GM21529 (cell line): ENCODE measurements at regions not wholly inside any gene's neighbourhood (a gene's known extent, or its start where the extent isn't known, plus 50 kb on each side); places are given as distances from the start of the nearest gene placed in this dataset.
"Not testable (repeated sequence)": the region's sequence is repeated elsewhere in the genome, so short reads cannot be mapped to it uniquely, and the experiment has no call there.

ENCODE experiments used
- ATAC-seq: cut with Tn5 transposase; IDR thresholded peaks from one replicate; pipeline ENCODE4 v1.9.1; 2021; ENCODE audit not compliant: unreplicated experiment

DNA sequence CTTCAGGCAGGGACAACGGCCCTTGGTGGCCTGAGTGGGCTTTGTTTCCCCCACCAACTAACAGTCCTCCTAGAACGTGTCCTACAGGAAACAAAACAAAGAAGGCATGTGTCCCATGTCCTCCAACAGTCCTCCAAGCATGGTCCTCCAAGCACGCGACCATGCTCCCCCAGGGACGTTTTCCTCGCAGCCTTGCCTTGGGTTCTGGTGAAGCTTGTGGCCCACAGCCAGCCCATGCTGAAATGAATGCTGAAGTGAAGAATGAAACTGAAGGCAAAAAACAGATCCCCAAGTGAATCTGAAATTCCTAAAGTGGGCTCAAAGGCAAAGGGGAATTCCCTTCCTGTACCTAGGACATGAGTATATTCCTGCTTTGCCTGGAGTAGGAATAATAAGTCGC is 176.6 kb downstream of the JCAD start:
- ATAC-seq = no peak

DNA sequence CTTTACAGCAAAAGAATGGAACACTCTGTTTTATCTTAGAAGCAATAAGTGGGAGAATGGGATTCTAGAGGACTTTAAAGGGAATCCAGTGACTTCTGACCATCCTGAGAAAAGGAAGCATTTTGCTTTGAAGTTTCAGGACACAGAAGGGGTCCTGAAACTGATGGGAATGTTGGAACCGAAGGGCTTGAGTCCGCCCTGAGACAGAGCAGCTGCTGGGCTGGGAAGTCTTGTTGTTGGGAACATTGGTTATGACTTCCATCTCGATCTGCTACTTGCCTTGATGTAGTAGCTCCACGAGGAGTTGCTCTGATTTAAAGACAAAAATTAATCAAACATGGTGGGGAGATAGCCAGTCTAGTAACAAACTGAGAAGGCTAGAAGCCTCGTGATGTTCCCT is 177.6 kb downstream of the JCAD start:
- no peak for ATAC-seq

DNA sequence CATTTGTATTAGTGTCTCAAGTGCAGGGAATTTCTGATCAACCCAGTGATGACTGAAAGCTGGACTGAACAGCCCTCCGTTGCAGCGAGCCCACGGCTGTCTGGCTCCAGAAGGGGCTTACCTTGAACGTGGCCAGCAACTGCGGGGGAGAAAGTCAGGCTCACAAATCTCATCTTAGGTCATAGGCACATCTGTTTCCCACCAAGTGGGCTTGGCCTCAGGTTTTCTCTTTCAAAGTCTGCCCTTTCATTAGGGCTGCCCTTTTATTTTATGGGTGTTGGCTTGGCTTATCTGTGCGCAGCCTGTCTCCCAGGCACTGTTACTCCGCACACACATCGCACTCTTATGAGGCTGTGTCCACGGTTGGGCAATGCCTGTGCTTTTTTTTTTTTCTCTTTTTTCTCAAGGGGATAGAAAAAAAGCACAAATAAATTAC is 178.0 kb downstream of the JCAD start:
- ATAC-seq = no peak

DNA sequence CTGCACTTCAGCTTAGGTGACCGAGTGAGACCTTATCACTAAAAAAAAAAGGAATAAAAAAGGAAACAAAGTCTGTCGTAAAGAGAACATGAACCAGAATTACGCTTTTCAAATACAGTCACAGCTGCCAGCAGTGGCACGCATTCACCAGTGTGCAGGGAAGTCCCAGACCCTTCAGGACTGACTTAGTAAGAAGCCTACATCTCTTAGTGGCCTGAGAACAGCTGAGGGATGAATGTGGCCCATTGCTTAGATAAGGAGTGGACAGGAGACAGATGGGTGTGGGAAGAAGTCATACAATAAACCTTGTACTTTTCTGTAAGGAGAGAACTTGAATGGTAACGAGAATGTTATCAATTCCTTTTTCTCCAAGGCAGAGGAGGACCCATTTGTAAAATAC is 178.5 kb downstream of the JCAD start:
- ATAC-seq = no peak

DNA sequence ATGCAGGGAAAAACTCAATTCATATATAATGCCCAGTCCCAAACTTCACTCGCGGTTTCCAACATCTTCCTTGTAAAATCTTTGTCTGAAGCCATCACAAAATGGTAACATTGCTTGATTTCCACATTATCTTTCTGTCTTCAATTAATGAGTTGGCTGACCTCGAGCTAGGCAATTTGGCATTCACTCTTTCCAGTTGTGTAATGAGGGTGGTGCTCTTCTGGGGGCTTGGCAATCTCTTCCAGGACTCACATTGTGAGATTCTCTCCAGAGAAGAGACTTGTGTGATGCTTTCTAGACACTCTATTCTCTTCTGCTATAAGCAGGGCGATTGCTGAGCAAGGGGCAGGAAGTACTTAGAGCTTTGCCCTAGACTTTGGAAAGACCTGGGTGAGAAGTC is 179.5 kb downstream of the JCAD start:
- no peak for ATAC-seq

DNA sequence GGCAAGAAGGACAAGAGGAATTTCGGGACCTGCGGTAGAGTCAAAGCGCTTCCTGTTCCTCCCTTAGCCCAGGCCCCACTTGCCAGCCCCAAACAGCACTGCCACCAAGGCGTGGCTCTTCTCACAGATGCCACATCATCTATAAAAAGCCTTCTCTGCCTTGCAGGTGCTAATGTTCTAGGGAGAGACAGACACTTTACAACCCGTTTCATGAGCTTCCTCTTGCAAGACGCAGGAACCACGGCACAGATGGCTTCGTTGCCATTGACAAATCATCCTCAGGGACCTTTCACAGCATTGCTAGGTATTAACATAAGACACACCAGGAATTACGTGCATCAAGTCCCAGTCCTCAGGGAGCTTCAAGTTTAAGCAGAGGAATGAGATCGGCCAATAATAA is 180.9 kb downstream of the JCAD start:
- no peak for ATAC-seq

DNA sequence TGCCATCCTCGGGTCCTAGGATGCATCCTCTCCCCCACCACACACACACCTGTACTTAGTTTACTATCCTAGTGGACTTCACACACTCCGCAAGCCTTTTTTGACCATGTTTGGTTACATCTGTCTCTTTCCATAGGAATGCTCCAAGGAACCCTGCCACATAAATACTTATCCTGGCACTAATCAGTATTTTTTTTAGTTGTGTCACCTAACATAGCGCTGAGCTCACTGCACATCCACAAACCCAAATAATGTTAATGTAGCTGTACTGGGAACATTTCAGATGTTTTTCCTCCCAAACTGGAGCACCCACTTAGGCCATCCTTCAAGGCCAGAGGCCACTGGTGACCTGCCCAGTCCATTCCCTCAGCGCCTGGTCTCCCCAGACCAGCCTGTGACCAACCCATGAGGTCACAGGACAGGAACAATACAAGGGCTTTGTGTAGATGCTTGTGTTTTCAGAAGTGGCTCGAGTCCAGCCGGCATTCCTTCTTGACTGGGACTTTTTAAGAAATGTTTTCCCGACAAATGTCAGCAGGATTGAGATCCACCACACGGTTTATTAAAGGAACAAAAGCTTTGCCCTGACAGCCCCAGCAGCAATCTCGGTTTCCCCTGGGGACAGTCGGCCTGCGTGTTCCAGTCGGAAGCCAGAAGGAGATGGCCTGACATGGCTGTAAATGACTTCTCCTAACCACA is 181.4 kb downstream of the JCAD start:
- ATAC-seq = no peak

DNA sequence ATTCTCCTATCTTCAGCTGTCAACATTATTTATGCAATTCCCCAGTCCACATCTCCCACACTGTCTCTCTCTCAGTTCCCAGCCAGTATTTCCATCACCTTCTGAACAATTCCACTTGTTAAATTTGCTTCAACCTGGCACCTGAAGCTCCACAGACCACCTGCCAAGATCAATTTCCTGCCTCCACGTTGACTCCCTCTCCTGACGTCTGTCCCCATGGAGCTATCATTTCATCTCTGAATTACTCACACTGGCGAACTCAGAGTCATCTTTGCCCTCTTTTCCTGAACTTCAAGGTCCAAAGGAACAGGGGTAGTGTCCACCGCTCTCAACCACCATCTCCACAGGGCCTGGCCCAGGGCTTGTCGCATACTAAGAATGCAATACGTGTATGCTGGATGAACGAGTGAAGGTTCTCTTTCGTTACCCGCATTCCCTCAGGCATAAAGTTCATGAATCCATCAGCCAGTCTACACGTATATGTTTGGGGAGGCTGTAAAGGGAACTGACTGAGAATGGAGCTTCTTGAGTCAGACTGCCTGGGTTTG is 183.3 kb downstream of the JCAD start:
- ATAC-seq = no peak

DNA sequence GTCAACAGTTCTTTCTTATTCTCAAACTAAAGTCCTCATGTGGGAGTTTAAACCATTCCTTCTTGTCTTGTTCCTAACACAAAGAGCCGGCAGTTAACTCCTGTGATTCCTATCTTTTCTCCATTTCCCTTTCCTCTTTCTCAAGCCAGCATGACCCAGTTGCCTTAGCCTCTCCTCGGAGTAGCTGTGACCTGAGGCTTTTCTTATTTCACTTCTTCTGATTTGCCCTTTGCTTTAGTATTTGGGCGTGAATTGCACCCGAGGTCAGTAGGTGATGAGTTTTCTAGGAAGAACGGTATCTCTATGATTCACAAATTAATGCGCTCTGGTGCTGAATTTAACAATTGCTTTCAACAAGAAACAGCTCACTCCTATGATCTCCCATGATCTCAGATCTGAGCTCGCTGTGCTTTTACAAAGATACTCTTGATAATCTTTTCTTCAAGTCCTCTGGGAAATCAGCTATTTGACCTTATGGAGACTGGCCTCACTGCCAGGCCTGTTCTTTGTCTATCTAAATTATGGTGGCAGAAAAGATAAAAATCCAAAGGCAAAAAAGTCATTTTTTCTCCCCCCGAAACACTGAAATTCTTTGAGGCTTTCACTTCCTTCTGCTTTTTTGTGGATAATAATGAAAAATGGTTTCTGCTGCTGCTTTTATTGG is 184.6 kb downstream of the JCAD start:
- no peak for ATAC-seq

DNA sequence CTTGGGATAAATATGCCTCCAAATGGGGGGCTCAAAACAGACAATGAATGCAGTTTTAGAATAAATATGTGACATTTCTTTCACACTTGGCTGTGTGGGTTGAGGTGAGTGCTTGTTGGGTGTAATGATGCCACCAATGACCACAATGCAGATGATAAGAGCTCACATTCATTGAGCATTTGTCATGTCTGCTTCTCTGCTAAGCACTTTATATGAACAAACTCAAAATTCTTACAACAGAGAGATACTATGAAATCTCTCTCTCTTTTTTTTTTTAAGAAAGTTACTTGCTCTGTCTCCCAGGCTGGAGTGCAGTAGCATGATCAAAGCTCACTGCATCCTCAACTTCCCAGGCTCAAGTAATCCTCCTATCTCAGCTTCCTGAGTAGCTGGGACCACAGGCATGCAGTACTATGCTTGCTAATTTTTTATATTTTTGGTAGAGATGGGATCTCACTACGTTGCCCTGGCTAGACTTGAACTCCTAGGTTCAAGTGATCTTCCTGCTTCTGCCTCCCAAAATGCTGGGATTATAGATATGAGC is 185.4 kb downstream of the JCAD start:
- ATAC-seq = no peak

DNA sequence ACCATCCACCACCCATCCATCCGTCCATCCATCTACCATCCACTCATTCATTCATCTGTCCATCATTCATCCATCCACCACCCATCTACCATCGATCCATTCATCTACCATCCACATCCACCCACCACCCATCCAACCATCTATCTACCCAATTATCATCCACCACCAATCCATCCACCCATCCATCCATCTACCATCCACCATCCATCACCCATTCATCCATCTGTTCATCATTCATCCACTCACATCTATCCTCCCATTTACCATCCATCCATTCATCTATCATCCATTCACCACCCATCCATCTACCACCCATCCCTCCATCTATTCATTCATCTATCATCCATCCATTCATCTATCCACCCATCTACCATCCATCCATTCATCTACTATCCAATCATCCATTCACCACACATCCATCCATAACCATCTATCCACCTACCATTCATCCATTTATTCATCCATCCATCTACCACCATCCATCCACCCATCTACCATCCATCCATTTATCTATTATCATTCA is 188.8 kb downstream of the JCAD start:
- no peak for ATAC-seq

DNA sequence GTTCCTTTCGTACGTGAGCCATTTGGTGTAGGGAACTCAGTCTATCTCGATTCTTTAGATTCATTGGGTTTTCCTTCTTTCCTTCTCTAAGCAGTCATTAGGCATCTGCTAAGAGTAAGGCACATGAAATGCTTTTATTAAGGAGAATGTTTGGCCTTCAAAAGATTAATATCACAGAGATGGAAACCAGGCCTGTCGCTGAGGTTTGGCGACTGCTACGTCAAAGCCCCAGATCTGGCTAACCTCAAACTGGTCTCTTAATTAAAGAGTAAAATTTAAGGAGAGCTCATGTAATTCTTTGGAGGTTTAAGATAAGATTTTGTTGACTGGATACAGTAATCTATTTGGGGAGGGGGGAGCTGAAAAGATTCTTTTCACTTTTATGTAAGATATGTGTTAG is 189.8 kb downstream of the JCAD start:
- ATAC-seq = no peak

DNA sequence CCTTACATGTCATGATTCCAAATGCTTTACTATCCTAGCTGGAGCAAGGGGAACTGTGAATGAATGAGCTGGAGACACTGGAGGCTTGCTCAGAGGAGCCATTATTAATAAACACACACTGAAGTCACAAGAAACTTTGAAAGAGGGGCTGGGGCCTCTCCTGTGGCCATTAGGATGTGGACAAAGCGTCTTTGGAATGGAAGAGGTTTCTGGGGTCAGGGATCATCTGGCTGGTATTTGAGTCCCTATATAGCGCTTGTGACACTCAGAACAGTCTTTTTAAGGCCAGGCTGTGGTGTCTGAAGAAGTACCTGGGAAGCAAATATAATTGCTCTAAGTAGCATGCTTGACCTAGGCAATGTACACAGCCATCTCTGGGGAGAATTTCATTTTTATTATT is 193.0 kb downstream of the JCAD start:
- ATAC-seq = no peak

DNA sequence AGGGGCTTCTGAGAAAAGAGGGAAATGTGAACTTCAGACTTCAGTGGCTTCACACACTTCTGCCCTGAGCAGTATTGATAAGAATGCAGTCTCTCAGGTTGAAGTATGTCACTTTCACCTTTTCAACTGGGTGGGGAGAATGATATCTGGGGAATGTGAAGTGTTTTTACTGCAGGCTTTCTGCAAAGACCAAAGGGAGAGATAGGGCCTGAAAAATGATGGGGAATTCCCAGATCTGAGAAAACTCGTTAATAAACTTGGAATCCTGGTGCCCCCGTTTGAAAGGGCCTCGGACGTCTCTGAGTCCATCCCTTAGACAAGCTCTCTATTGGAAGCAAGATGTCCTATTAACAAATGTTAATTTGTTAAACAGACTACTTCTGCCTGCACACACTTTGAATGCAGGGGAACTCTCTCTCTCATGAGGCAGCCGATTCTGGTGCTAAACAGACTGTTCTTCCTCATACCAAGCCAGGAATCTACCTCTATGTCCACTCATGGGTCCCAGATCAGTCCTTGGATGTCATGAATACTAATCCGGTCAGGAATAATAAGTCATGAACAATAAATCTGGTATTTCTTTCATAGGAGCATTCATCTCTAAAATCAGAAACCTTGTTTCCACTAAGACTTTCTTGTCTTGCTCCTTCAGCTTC is 193.6 kb downstream of the JCAD start:
- no peak for ATAC-seq

DNA sequence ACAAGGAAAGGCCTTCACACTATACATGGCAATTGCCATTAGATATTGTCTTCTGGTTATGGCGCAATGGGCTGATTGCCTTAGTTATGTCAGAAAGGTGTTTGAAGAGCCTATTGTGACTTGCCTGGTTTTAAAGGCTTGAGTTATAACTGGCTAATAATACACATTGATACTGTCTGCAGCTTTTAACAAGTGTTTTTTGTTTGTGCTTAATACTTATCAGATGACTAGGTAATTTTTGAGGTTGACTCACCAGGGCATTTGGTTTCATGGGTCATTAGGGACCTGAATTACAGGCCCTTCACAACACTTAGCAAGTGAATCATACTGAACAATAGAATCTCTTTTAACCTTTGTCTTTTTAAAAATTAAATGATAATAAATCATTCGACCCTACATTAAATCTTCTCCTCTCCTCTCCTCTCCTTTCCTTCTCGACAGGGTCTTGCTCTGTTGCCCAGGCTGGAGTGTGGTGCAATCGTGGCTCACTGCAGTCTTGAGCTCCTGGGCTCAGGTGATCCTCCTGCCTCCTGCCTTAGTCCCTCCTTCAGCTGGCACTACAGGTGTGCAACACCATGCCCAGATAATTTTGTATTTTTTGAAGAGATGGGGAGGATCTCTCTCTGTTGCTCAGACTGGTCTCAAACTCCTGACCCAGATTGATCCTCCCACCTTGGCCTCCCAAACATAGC is 196.3 kb downstream of the JCAD start:
- no peak for ATAC-seq

DNA sequence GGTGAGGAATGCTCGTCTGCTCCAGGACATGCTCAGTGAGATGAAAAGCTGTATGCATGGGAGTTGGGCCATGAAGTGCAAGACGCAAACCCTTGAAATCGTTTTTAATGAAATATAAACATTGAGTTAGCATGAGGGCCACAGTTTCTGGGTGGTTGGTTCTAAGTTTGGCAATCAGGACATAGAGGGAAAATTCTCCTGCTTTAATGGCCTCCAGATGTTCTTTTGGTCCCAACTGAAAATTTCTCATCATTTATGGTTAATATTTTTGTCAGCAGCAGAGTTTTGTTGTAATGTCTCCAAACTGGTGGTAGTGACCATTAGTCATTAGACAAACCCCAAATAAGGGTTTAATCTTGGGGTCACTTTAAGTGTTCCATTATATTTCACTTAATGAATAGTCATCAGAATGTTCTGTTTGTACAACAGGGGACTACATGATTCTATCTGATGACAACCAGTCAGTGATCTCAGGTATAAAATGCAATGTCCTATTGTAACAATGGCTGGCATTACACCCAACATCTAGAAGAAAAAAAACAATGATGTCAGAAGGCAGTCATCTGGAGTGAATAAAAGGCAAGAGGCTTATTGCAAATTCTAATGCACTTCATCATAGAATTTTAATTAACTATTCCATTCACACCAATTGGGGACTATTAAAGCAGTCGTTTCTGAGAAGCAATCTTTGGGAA is 197.4 kb downstream of the JCAD start:
- no peak for ATAC-seq

DNA sequence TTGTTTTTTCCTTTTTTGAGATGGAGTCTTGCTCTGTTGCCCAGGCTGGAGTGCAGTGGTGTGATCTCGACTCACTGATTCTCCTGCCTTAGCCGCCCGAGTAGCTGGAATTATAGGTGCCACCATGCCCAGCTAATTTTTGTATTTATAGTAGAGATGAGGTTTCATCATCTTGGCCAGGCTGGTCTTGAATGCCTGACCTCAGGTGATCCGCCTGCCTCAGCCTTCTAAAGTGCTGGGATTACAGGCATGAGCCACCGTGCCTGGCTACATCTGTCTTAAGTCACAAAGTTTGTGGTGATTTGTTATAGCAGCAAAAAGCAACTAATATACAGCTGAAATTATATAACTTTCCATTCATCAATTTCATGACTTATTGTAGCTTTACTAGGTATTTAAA is 198.2 kb downstream of the JCAD start:
- ATAC-seq = not testable (repeated sequence)

DNA sequence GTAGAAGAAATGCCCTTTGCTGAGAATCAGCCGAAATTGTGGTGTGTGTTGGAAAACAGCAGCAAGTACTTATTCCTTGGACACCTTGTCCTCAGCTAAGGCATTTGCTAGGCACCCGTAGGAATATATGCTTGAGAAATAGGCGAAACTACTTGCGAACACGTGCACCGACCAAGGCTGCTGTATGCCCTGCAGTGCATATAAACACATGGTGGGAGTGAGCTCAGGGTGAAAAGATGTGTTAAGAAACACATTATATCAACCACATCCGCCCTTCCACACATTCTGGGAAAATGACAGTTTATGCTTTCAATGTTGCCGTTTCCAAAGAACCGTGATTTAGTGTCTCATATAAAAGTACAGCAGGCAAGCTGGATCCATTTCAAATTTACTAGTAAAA is 199.2 kb downstream of the JCAD start:
- ATAC-seq = no peak

DNA sequence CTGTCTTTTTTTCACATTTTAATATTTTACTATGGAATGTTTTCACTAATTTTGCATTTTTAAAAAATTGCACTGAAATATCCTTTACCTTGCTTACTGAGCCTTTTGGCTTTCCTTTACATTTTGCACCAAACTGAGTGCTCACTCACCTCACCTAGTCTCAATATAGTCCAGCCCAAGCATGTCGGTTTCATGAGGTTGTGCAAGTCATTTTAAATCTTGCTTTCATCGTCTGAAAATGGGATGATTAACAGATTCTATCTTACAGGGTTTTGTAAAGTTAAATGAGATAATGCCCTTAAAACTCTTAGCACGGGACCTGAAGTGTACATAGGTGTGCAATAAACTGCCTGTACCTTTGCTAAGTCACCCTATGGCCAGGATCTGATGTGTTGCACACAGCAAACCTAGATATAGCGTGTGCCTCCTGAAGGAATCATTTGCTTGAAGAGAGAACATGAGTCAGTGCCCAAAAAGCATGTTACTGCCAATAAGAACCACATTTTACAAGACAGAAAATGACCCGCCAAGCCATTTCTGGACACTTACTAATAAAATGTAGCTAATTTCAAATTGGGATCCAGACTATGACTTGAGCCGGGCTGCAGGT is 199.8 kb downstream of the JCAD start:
- ATAC-seq = no peak

DNA sequence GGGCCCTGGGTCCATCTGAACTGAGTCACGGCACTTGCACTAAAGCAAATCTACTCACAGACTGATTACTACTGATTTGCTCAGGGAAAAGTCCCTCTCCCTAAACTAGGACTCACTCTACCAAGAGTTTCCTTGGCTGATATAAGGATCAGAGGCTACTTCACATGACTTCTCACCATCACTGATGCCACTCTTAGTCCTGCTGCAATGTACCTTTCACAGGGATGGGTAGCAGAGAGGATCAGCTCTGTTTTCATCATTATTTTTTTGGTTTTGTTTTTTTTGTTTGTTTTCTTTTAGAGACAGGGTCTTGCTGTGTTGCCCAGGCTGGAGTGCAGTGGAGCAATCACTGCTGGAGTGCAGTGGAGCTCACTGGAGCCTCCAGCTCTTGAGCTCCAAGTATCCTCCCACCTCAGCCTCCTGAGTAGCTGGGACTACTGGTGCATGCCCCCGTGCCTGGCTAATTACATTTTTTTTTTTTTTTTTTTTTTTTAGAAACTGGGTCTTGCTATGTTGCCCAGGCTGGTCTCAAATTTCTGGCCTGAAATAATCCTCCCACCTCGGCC is 200.6 kb downstream of the JCAD start:
- no peak for ATAC-seq
